GM21529 (cell line): ENCODE measurements at regions not wholly inside any gene's neighbourhood (a gene's known extent, or its start where the extent isn't known, plus 50 kb on each side); places are given as distances from the start of the nearest gene placed in this dataset.
"Not testable (repeated sequence)": the region's sequence is repeated elsewhere in the genome, so short reads cannot be mapped to it uniquely, and the experiment has no call there.

ENCODE experiments used
- ATAC-seq: cut with Tn5 transposase; IDR thresholded peaks from one replicate; pipeline ENCODE4 v1.9.1; 2021; ENCODE audit not compliant: unreplicated experiment

GRCh38 chr5:109630093-109630492 lies 59.6 kb upstream of the MAN2A1 start:
- no peak for ATAC-seq

- ATAC-seq, result no peak
Measured at GRCh38 chr5:109628591-109628990, 61.1 kb upstream of the MAN2A1 start.

GRCh38 chr5:109621266-109621665 lies 68.5 kb upstream of the MAN2A1 start:
- not testable (repeated sequence) for ATAC-seq

- ATAC-seq, result no peak
Measured at GRCh38 chr5:109620651-109621050, 69.1 kb upstream of the MAN2A1 start.

- ATAC-seq, result no peak
Measured at GRCh38 chr5:109619606-109620005, 70.1 kb upstream of the MAN2A1 start.

GRCh38 chr5:109619021-109619460 lies 70.7 kb upstream of the MAN2A1 start:
- no peak for ATAC-seq

GRCh38 chr5:109614981-109615380 lies 74.7 kb upstream of the MAN2A1 start:
- no peak for ATAC-seq

- no peak for ATAC-seq
Measured at GRCh38 chr5:109614301-109614700, 75.4 kb upstream of the MAN2A1 start.

- no peak for ATAC-seq
Measured at GRCh38 chr5:109612278-109612905, 77.3 kb upstream of the MAN2A1 start.

- ATAC-seq, result no peak
Measured at GRCh38 chr5:109611505-109611904, 78.2 kb upstream of the MAN2A1 start.

- ATAC-seq, result no peak
Measured at GRCh38 chr5:109611061-109611460, 78.7 kb upstream of the MAN2A1 start.

- no peak for ATAC-seq
Measured at GRCh38 chr5:109610581-109610980, 79.1 kb upstream of the MAN2A1 start.

GRCh38 chr5:109605207-109605730 lies 84.5 kb upstream of the MAN2A1 start:
- ATAC-seq, result no peak

GRCh38 chr5:109604758-109605157 lies 85.0 kb upstream of the MAN2A1 start:
- ATAC-seq, result no peak

GRCh38 chr5:109601736-109602135 lies 88.0 kb upstream of the MAN2A1 start:
- no peak for ATAC-seq

- ATAC-seq, result no peak
Measured at GRCh38 chr5:109597893-109598292, 91.8 kb upstream of the MAN2A1 start.

GRCh38 chr5:109594217-109594616 lies 95.5 kb upstream of the MAN2A1 start:
- ATAC-seq, result no peak

GRCh38 chr5:109590799-109591198 lies 98.9 kb upstream of the MAN2A1 start:
- ATAC-seq, result no peak

GRCh38 chr5:109589986-109590385 lies 99.7 kb upstream of the MAN2A1 start:
- no peak for ATAC-seq

GRCh38 chr5:109589239-109589638 lies 100.5 kb upstream of the MAN2A1 start:
- ATAC-seq, result no peak

- ATAC-seq, result no peak
Measured at GRCh38 chr5:109588281-109589035, 101.3 kb upstream of the MAN2A1 start.

- no peak for ATAC-seq
Measured at GRCh38 chr5:109584986-109585599, 104.6 kb upstream of the MAN2A1 start.
